ENCODE measurements at regions not wholly inside any gene's neighbourhood (a gene's known extent, or its start where the extent isn't known, plus 50 kb on each side); places are given as distances from the start of the nearest gene placed in this dataset.
"Not testable (repeated sequence)": the region's sequence is repeated elsewhere in the genome, so short reads cannot be mapped to it uniquely, and the experiment has no call there.

GRCh38 chr21:6556516-6556915 lies 3964.9 kb upstream of the TPTE start:
- H3K27ac Mint-ChIP-seq (ENCODE audit: unreplicated experiment); H3K9ac ChIP-seq (ENCODE audit: low read length); H3K79me2 ChIP-seq (ENCODE audit: insufficient read depth, low read length); H2AFZ ChIP-seq (ENCODE audit: low read depth, low read length); H3K9me3 ChIP-seq (ENCODE audit: insufficient read depth, low read depth, low read length); H3K9me3 Mint-ChIP-seq (ENCODE audit: unreplicated experiment); H3K4me1 ChIP-seq (ENCODE audit: insufficient read depth, low read length); H3K36me3 ChIP-seq (ENCODE audit: insufficient read depth, low read length); H3K27ac ChIP-seq (ENCODE audit: low read depth, low read length); DNase-seq (ENCODE audit: low read depth); H3K4me1 Mint-ChIP-seq (ENCODE audit: low read depth, unreplicated experiment); H3K27me3 Mint-ChIP-seq (ENCODE audit: low read depth, unreplicated experiment); H3K4me3 Mint-ChIP-seq (ENCODE audit: unreplicated experiment); FAIRE-seq; H3K4me2 ChIP-seq (ENCODE audit: low read length); H3K4me3 ChIP-seq (ENCODE audit: insufficient read depth, low read depth, low read length); H4K20me1 ChIP-seq (ENCODE audit: insufficient read depth, low read length); H3K27me3 ChIP-seq (ENCODE audit: insufficient read depth, low read length); H3K36me3 Mint-ChIP-seq (ENCODE audit: low read depth, unreplicated experiment): not testable (repeated sequence)

- not testable (repeated sequence) for H3K79me2 ChIP-seq (ENCODE audit: insufficient read depth, low read length); H3K36me3 Mint-ChIP-seq (ENCODE audit: low read depth, unreplicated experiment); H3K4me3 ChIP-seq (ENCODE audit: insufficient read depth, low read depth, low read length); H3K27ac ChIP-seq (ENCODE audit: low read depth, low read length); H3K36me3 ChIP-seq (ENCODE audit: insufficient read depth, low read length); H3K27me3 ChIP-seq (ENCODE audit: insufficient read depth, low read length); H3K27me3 Mint-ChIP-seq (ENCODE audit: low read depth, unreplicated experiment); H3K4me1 ChIP-seq (ENCODE audit: insufficient read depth, low read length); H2AFZ ChIP-seq (ENCODE audit: low read depth, low read length); H3K9me3 Mint-ChIP-seq (ENCODE audit: unreplicated experiment); H3K27ac Mint-ChIP-seq (ENCODE audit: unreplicated experiment); H4K20me1 ChIP-seq (ENCODE audit: insufficient read depth, low read length); H3K9me3 ChIP-seq (ENCODE audit: insufficient read depth, low read depth, low read length); H3K4me1 Mint-ChIP-seq (ENCODE audit: low read depth, unreplicated experiment); DNase-seq (ENCODE audit: low read depth); FAIRE-seq; H3K9ac ChIP-seq (ENCODE audit: low read length); H3K4me3 Mint-ChIP-seq (ENCODE audit: unreplicated experiment); H3K4me2 ChIP-seq (ENCODE audit: low read length)
These were observed 3964.0 kb upstream of the TPTE start for GRCh38 chr21:6557415-6557814.

- H3K4me3 ChIP-seq (ENCODE audit: insufficient read depth, low read depth, low read length); H3K27ac Mint-ChIP-seq (ENCODE audit: unreplicated experiment); H3K4me1 ChIP-seq (ENCODE audit: insufficient read depth, low read length); H3K4me3 Mint-ChIP-seq (ENCODE audit: unreplicated experiment); H4K20me1 ChIP-seq (ENCODE audit: insufficient read depth, low read length); H3K9ac ChIP-seq (ENCODE audit: low read length); H3K79me2 ChIP-seq (ENCODE audit: insufficient read depth, low read length); H3K4me2 ChIP-seq (ENCODE audit: low read length); H3K27ac ChIP-seq (ENCODE audit: low read depth, low read length); H2AFZ ChIP-seq (ENCODE audit: low read depth, low read length); DNase-seq (ENCODE audit: low read depth); H3K9me3 ChIP-seq (ENCODE audit: insufficient read depth, low read depth, low read length); H3K36me3 ChIP-seq (ENCODE audit: insufficient read depth, low read length); H3K27me3 Mint-ChIP-seq (ENCODE audit: low read depth, unreplicated experiment); H3K4me1 Mint-ChIP-seq (ENCODE audit: low read depth, unreplicated experiment); FAIRE-seq; H3K9me3 Mint-ChIP-seq (ENCODE audit: unreplicated experiment); H3K27me3 ChIP-seq (ENCODE audit: insufficient read depth, low read length); H3K36me3 Mint-ChIP-seq (ENCODE audit: low read depth, unreplicated experiment): not testable (repeated sequence)
These were observed 3960.2 kb upstream of the TPTE start for GRCh38 chr21:6561168-6561567.

GRCh38 chr21:6561578-6561977 lies 3959.8 kb upstream of the TPTE start:
- H3K36me3 Mint-ChIP-seq (ENCODE audit: low read depth, unreplicated experiment), result not testable (repeated sequence)

GRCh38 chr21:6564543-6565166 lies 3956.7 kb upstream of the TPTE start:
- not testable (repeated sequence) for DNase-seq (ENCODE audit: low read depth); H3K27ac ChIP-seq (ENCODE audit: low read depth, low read length); H3K4me1 ChIP-seq (ENCODE audit: insufficient read depth, low read length); H3K27me3 Mint-ChIP-seq (ENCODE audit: low read depth, unreplicated experiment); H2AFZ ChIP-seq (ENCODE audit: low read depth, low read length); H3K9me3 Mint-ChIP-seq (ENCODE audit: unreplicated experiment); H3K27me3 ChIP-seq (ENCODE audit: insufficient read depth, low read length); H3K4me3 Mint-ChIP-seq (ENCODE audit: unreplicated experiment); H3K36me3 Mint-ChIP-seq (ENCODE audit: low read depth, unreplicated experiment); H3K9ac ChIP-seq (ENCODE audit: low read length); H3K4me1 Mint-ChIP-seq (ENCODE audit: low read depth, unreplicated experiment); H3K9me3 ChIP-seq (ENCODE audit: insufficient read depth, low read depth, low read length); H3K27ac Mint-ChIP-seq (ENCODE audit: unreplicated experiment); H3K4me2 ChIP-seq (ENCODE audit: low read length); H3K79me2 ChIP-seq (ENCODE audit: insufficient read depth, low read length); H3K4me3 ChIP-seq (ENCODE audit: insufficient read depth, low read depth, low read length); H4K20me1 ChIP-seq (ENCODE audit: insufficient read depth, low read length); FAIRE-seq; H3K36me3 ChIP-seq (ENCODE audit: insufficient read depth, low read length)

More at GRCh38 chr21:6561578-6561977, 3959.8 kb upstream of the TPTE start:
- not testable (repeated sequence) for H2AFZ ChIP-seq (ENCODE audit: low read depth, low read length); FAIRE-seq; H3K4me1 Mint-ChIP-seq (ENCODE audit: low read depth, unreplicated experiment); H3K4me1 ChIP-seq (ENCODE audit: insufficient read depth, low read length); DNase-seq (ENCODE audit: low read depth); H3K27ac ChIP-seq (ENCODE audit: low read depth, low read length); H3K36me3 ChIP-seq (ENCODE audit: insufficient read depth, low read length); H3K4me3 ChIP-seq (ENCODE audit: insufficient read depth, low read depth, low read length); H4K20me1 ChIP-seq (ENCODE audit: insufficient read depth, low read length); H3K27me3 ChIP-seq (ENCODE audit: insufficient read depth, low read length); H3K4me3 Mint-ChIP-seq (ENCODE audit: unreplicated experiment); H3K9me3 ChIP-seq (ENCODE audit: insufficient read depth, low read depth, low read length); H3K9me3 Mint-ChIP-seq (ENCODE audit: unreplicated experiment); H3K27me3 Mint-ChIP-seq (ENCODE audit: low read depth, unreplicated experiment); H3K27ac Mint-ChIP-seq (ENCODE audit: unreplicated experiment); H3K4me2 ChIP-seq (ENCODE audit: low read length); H3K9ac ChIP-seq (ENCODE audit: low read length); H3K79me2 ChIP-seq (ENCODE audit: insufficient read depth, low read length)

- not testable (repeated sequence) for H3K27me3 ChIP-seq (ENCODE audit: insufficient read depth, low read length); H3K27ac ChIP-seq (ENCODE audit: low read depth, low read length); H3K36me3 ChIP-seq (ENCODE audit: insufficient read depth, low read length); H3K4me3 ChIP-seq (ENCODE audit: insufficient read depth, low read depth, low read length); H3K9ac ChIP-seq (ENCODE audit: low read length); H3K9me3 ChIP-seq (ENCODE audit: insufficient read depth, low read depth, low read length); H2AFZ ChIP-seq (ENCODE audit: low read depth, low read length); H3K27ac Mint-ChIP-seq (ENCODE audit: unreplicated experiment); H3K79me2 ChIP-seq (ENCODE audit: insufficient read depth, low read length); H3K4me1 ChIP-seq (ENCODE audit: insufficient read depth, low read length); FAIRE-seq; H3K4me1 Mint-ChIP-seq (ENCODE audit: low read depth, unreplicated experiment); H3K4me2 ChIP-seq (ENCODE audit: low read length); DNase-seq (ENCODE audit: low read depth); H3K4me3 Mint-ChIP-seq (ENCODE audit: unreplicated experiment); H3K27me3 Mint-ChIP-seq (ENCODE audit: low read depth, unreplicated experiment); H3K9me3 Mint-ChIP-seq (ENCODE audit: unreplicated experiment); H3K36me3 Mint-ChIP-seq (ENCODE audit: low read depth, unreplicated experiment); H4K20me1 ChIP-seq (ENCODE audit: insufficient read depth, low read length)
These were observed 3955.9 kb upstream of the TPTE start for GRCh38 chr21:6565190-6566094.

All from astrocyte (in vitro differentiated cells and primary cell).